ENCODE measurements at regions not wholly inside any gene's neighbourhood (a gene's known extent, or its start where the extent isn't known, plus 50 kb on each side); places are given as distances from the start of the nearest gene placed in this dataset.

GRCh38 chr13:59584101-59584500, 579.6 kb downstream of the DIAPH3 start:
- no peaks in the 10 kb centered on the region for H3K27me3 ChIP-seq (ENCODE audit: insufficient read depth in 3 of 3, low read length in 2 of 3)
- H3K36me3 ChIP-seq (ENCODE audit: insufficient read depth in 1 of 2, low read depth in 1 of 2), result no peaks in the 10 kb centered on the region
- no peak overlapping the region for H3K4me3 ChIP-seq
- H3K4me1 ChIP-seq, result no peaks in the 10 kb centered on the region
- DNase-seq (no peak), ATAC-seq (no peak)
- no peak overlapping the region for H3K27ac ChIP-seq
- TF ChIP-seq CTCF (IDR thresholded peaks at IDR 0.05), result no peak
- WGBS, 3 donors, result 70 to 81% (median 74%) methylated on average over 2 of the region's 2 CpGs
- no peaks in the 10 kb centered on the region for H3K9me3 ChIP-seq
- intact Hi-C loops (cut with DNase I), result no loop called here

GRCh38 chr13:59584761-59585670, 578.7 kb downstream of the DIAPH3 start:
- 76 to 81% (median 77%) methylated on average over 10 of the region's 10 CpGs for WGBS, 3 donors
- no peak for ATAC-seq
- intact Hi-C loops (cut with DNase I), result no loop called here

GRCh38 chr13:59587030-59587429, 576.7 kb downstream of the DIAPH3 start:
- Histone ChIP-seq H3K27me3 (ENCODE audit: insufficient read depth in 3 of 3, low read length in 2 of 3) (no peaks in the 10 kb centered on the region), H3K27ac (no peak overlapping the region), H3K36me3 (ENCODE audit: insufficient read depth in 1 of 2, low read depth in 1 of 2) (no peaks in the 10 kb centered on the region), H3K9me3 (no peaks in the 10 kb centered on the region), H3K4me3 (no peak overlapping the region), H3K4me1 (no peaks in the 10 kb centered on the region)
- no peak for TF ChIP-seq CTCF (IDR thresholded peaks at IDR 0.05)
- ATAC-seq (no peak), DNase-seq (no peak)
- 64 to 77% (median 67%) methylated on average over 3 of the region's 3 CpGs for WGBS, 3 donors
- intact Hi-C loops (cut with DNase I), result no loop called here

More at GRCh38 chr13:59584761-59585670, 578.7 kb downstream of the DIAPH3 start:
- TF ChIP-seq CTCF (IDR thresholded peaks at IDR 0.05), result no peak
- no peak overlapping the region for H3K4me3 ChIP-seq
- H3K36me3 ChIP-seq (ENCODE audit: insufficient read depth in 1 of 2, low read depth in 1 of 2), result no peaks in the 10 kb centered on the region
- H3K9me3 ChIP-seq, result no peaks in the 10 kb centered on the region
- no peaks in the 10 kb centered on the region for H3K27me3 ChIP-seq (ENCODE audit: insufficient read depth in 3 of 3, low read length in 2 of 3)
- no peak for DNase-seq
- H3K4me1 ChIP-seq, result no peaks in the 10 kb centered on the region
- H3K27ac ChIP-seq, result no peak overlapping the region

- ATAC-seq (no peak), DNase-seq (no peak)
- no peak overlapping the region for H3K4me3 ChIP-seq
- intact Hi-C loops (cut with DNase I), result no loop called here
- no peaks in the 10 kb centered on the region for H3K4me1 ChIP-seq
- no peaks in the 10 kb centered on the region for H3K36me3 ChIP-seq (ENCODE audit: insufficient read depth in 1 of 2, low read depth in 1 of 2)
- H3K27me3 ChIP-seq (ENCODE audit: insufficient read depth in 3 of 3, low read length in 2 of 3), result no peaks in the 10 kb centered on the region
- WGBS, 3 donors, result 91 to 97% (median 95%) methylated on average over 1 of the region's 1 CpG
- TF ChIP-seq CTCF (IDR thresholded peaks at IDR 0.05), result no peak
- H3K27ac ChIP-seq, result no peak overlapping the region
- H3K9me3 ChIP-seq, result no peaks in the 10 kb centered on the region
Observed at GRCh38 chr13:59587971-59588716, 575.6 kb downstream of the DIAPH3 start.

All from psoas muscle (tissue), 7 donors.